CD8-positive, alpha-beta memory T cell (primary cell): ENCODE measurements at regions not wholly inside any gene's neighbourhood (a gene's known extent, or its start where the extent isn't known, plus 50 kb on each side); places are given as distances from the start of the nearest gene placed in this dataset.

Experiments used
- CTCF ChIA-PET: fragments of 350-600 bp; sonication (Branson Sonifier 250); formaldehyde crosslinking; loops from one replicate; lab custom pipeline; 2021; ENCODE audit warnings: antibody characterized with exemption; lab: Charles Lee
- POLR2A ChIA-PET: fragments of 350-600 bp; sonication (Branson Sonifier 250); formaldehyde crosslinking; loops from one replicate; lab custom pipeline; 2021; ENCODE audit warnings: antibody characterized with exemption; lab: Charles Lee
- DNase-seq, 5 donors: peaks; one replicate each; pipeline versions ENCODE4 v3.0.0 to v3.0.0-alpha.2; 2020 to 2022; ENCODE audit warnings: mixed read lengths in 1 of 5
- H3K27ac ChIP-seq: one replicate; pipeline ENCODE4 v1.7.0; 2013; ENCODE audit warnings: low read depth, mild to moderate bottlenecking, low read length, moderate library complexity
- H3K27me3 ChIP-seq: 2 replicates; pipeline ENCODE4 v1.7.0; 2013; ENCODE audit warnings: low read length, mild to moderate bottlenecking; ENCODE audit not compliant: insufficient read depth, poor library complexity, severe bottlenecking
- H3K36me3 ChIP-seq: 2 replicates; pipeline ENCODE4 v1.7.0; 2013; ENCODE audit warnings: mild to moderate bottlenecking, low read length, moderate library complexity; ENCODE audit not compliant: insufficient read depth
- H3K4me1 ChIP-seq: 2 replicates; pipeline ENCODE4 v1.7.0; 2013; ENCODE audit warnings: mild to moderate bottlenecking, low read length, moderate library complexity; ENCODE audit not compliant: insufficient read depth
- H3K4me3 ChIP-seq: 2 replicates; pipeline ENCODE4 v1.7.0; 2013; ENCODE audit warnings: mild to moderate bottlenecking, low read length
- H3K9me3 ChIP-seq: 2 replicates; pipeline ENCODE4 v1.7.0; 2013; ENCODE audit warnings: mild to moderate bottlenecking, low read length
- H3K27ac Mint-ChIP-seq, 8 donors: one replicate each; pipeline ENCODE4 v1.8.0; 2020 to 2021; ENCODE audit warnings: mixed read lengths in 8 of 8, mild to moderate bottlenecking in 6 of 8, inconsistent platforms in 3 of 8, moderate library complexity in 3 of 8
- H3K27me3 Mint-ChIP-seq, 2 donors: one replicate each; pipeline ENCODE4 v1.8.0; 2020 to 2021; ENCODE audit warnings: mixed read lengths in 2 of 2, mild to moderate bottlenecking in 1 of 2, moderate library complexity in 1 of 2
- H3K36me3 Mint-ChIP-seq, 3 donors: one replicate each; pipeline ENCODE4 v1.8.0; 2020 to 2021; ENCODE audit warnings: mixed read lengths in 3 of 3, inconsistent platforms in 1 of 3, mild to moderate bottlenecking in 1 of 3
- H3K4me1 Mint-ChIP-seq, 3 donors: one replicate each; pipeline ENCODE4 v1.8.0; 2020 to 2021; ENCODE audit warnings: mixed read lengths in 3 of 3, inconsistent platforms in 1 of 3, mild to moderate bottlenecking in 1 of 3
- H3K4me3 Mint-ChIP-seq, 7 donors: one replicate each; pipeline ENCODE4 v1.8.0; 2020 to 2021; ENCODE audit warnings: mixed read lengths in 7 of 7, mild to moderate bottlenecking in 6 of 7, moderate library complexity in 4 of 7, inconsistent platforms in 2 of 7
- H3K9me3 Mint-ChIP-seq, 5 donors: one replicate each; pipeline ENCODE4 v1.8.0; 2020 to 2022; ENCODE audit warnings: mixed read lengths in 5 of 5, mild to moderate bottlenecking in 3 of 5, moderate library complexity in 2 of 5, inconsistent platforms in 1 of 5

GRCh38 chr13:80284290-80284689, 56.6 kb downstream of the SPRY2 start:
- H3K4me3 ChIP-seq, result no peak overlapping the region
- Mint-ChIP-seq H3K27me3 (peaks cover 0 to 3% of the 10 kb centered on the region in 2 donors), H3K9me3 (peaks cover 0 to 9% (median 5%) of the 10 kb centered on the region in 5 donors), H3K4me3 (no peak overlapping the region), H3K27ac (no peak overlapping the region), H3K4me1 (no peaks in the 10 kb centered on the region), H3K36me3 (no peaks in the 10 kb centered on the region)
- no peaks in the 10 kb centered on the region for H3K27me3 ChIP-seq
- H3K27ac ChIP-seq, result no peak overlapping the region
- DNase-seq, result no peak
- H3K36me3 ChIP-seq, result no peaks in the 10 kb centered on the region
- no peaks in the 10 kb centered on the region for H3K9me3 ChIP-seq
- ChIA-PET CTCF (no interaction called here), POLR2A (no interaction called here)
- H3K4me1 ChIP-seq, result no peaks in the 10 kb centered on the region

- H3K27me3 ChIP-seq, result no peaks in the 10 kb centered on the region
- H3K36me3 Mint-ChIP-seq, result no peaks in the 10 kb centered on the region
- H3K4me3 Mint-ChIP-seq, result no peak overlapping the region
- DNase-seq, result no peak
- H3K36me3 ChIP-seq, result no peaks in the 10 kb centered on the region
- H3K27me3 Mint-ChIP-seq, result peaks cover 0 to 3% of the 10 kb centered on the region in 2 donors
- no peak overlapping the region for H3K4me3 ChIP-seq
- ChIA-PET POLR2A (no interaction called here), CTCF (no interaction called here)
- H3K9me3 ChIP-seq, result no peaks in the 10 kb centered on the region
- H3K4me1 ChIP-seq, result no peaks in the 10 kb centered on the region
- H3K9me3 Mint-ChIP-seq, result peaks cover 0 to 3% (median 2%) of the 10 kb centered on the region in 5 donors
- H3K27ac Mint-ChIP-seq, result no peak overlapping the region
- H3K4me1 Mint-ChIP-seq, result no peaks in the 10 kb centered on the region
- no peak overlapping the region for H3K27ac ChIP-seq
These were observed 62.2 kb downstream of the SPRY2 start for GRCh38 chr13:80278706-80279105.

GRCh38 chr13:80276371-80277289, 64.3 kb downstream of the SPRY2 start:
- H3K27me3 Mint-ChIP-seq, result no peaks in the 10 kb centered on the region
- H3K9me3 Mint-ChIP-seq, result peaks cover 0 to 1% (median 0%) of the 10 kb centered on the region in 5 donors
- H3K27ac ChIP-seq, result no peak overlapping the region
- no peaks in the 10 kb centered on the region for H3K27me3 ChIP-seq
- no peaks in the 10 kb centered on the region for H3K36me3 Mint-ChIP-seq
- ChIA-PET POLR2A (no interaction called here), CTCF (no interaction called here)
- no peak overlapping the region for H3K27ac Mint-ChIP-seq
- no peaks in the 10 kb centered on the region for H3K9me3 ChIP-seq
- no peaks in the 10 kb centered on the region for H3K4me1 Mint-ChIP-seq
- no peak overlapping the region for H3K4me3 Mint-ChIP-seq
- no peaks in the 10 kb centered on the region for H3K4me1 ChIP-seq
- no peak overlapping the region for H3K4me3 ChIP-seq
- H3K36me3 ChIP-seq, result no peaks in the 10 kb centered on the region
- DNase-seq, result no peak

GRCh38 chr13:80274643-80275042, 66.3 kb downstream of the SPRY2 start:
- Histone ChIP-seq H3K4me3 (no peak overlapping the region), H3K9me3 (no peaks in the 10 kb centered on the region), H3K27me3 (no peaks in the 10 kb centered on the region), H3K4me1 (no peaks in the 10 kb centered on the region), H3K27ac (no peak overlapping the region), H3K36me3 (no peaks in the 10 kb centered on the region)
- ChIA-PET POLR2A (no interaction called here), CTCF (no interaction called here)
- DNase-seq, result no peak
- Mint-ChIP-seq H3K4me1 (no peaks in the 10 kb centered on the region), H3K27ac (no peak overlapping the region), H3K9me3 (no peaks in the 10 kb centered on the region), H3K4me3 (no peak overlapping the region), H3K27me3 (no peaks in the 10 kb centered on the region), H3K36me3 (no peaks in the 10 kb centered on the region)

GRCh38 chr13:80273718-80274117, 67.2 kb downstream of the SPRY2 start:
- Mint-ChIP-seq H3K27ac (no peak overlapping the region), H3K4me1 (no peaks in the 10 kb centered on the region), H3K9me3 (no peaks in the 10 kb centered on the region), H3K36me3 (no peaks in the 10 kb centered on the region), H3K27me3 (no peaks in the 10 kb centered on the region), H3K4me3 (no peak overlapping the region)
- Histone ChIP-seq H3K9me3 (no peaks in the 10 kb centered on the region), H3K4me1 (no peaks in the 10 kb centered on the region), H3K27ac (no peak overlapping the region), H3K27me3 (no peaks in the 10 kb centered on the region), H3K36me3 (no peaks in the 10 kb centered on the region), H3K4me3 (no peak overlapping the region)
- ChIA-PET POLR2A (no interaction called here), CTCF (no interaction called here)
- DNase-seq, result no peak

GRCh38 chr13:80265348-80265747, 75.6 kb downstream of the SPRY2 start:
- ChIA-PET CTCF (no interaction called here), POLR2A (no interaction called here)
- no peak overlapping the region for H3K4me3 ChIP-seq
- Mint-ChIP-seq H3K36me3 (peaks cover 0 to 4% (median under 1%) of the 10 kb centered on the region in 3 donors), H3K9me3 (peaks cover 1 to 12% (median 3%) of the 10 kb centered on the region in 5 donors), H3K27me3 (peaks cover 0 to 2% of the 10 kb centered on the region in 2 donors), H3K4me1 (no peaks in the 10 kb centered on the region), H3K27ac (no peak overlapping the region), H3K4me3 (no peak overlapping the region)
- no peak overlapping the region for H3K27ac ChIP-seq
- H3K36me3 ChIP-seq, result no peaks in the 10 kb centered on the region
- no peaks in the 10 kb centered on the region for H3K27me3 ChIP-seq
- no peaks in the 10 kb centered on the region for H3K4me1 ChIP-seq
- no peaks in the 10 kb centered on the region for H3K9me3 ChIP-seq
- DNase-seq, result no peak

GRCh38 chr13:80263745-80264513, 77.0 kb downstream of the SPRY2 start:
- POLR2A ChIA-PET, result no interaction called here
- no peak overlapping the region for H3K27ac Mint-ChIP-seq
- Histone ChIP-seq H3K27me3 (no peaks in the 10 kb centered on the region), H3K4me3 (no peak overlapping the region), H3K9me3 (no peaks in the 10 kb centered on the region), H3K27ac (no peak overlapping the region), H3K36me3 (no peaks in the 10 kb centered on the region), H3K4me1 (no peaks in the 10 kb centered on the region)
- CTCF ChIA-PET, result no interaction called here
- H3K4me3 Mint-ChIP-seq, result no peak overlapping the region
- H3K36me3 Mint-ChIP-seq, result peaks cover 0 to 4% (median 2%) of the 10 kb centered on the region in 3 donors
- H3K4me1 Mint-ChIP-seq, result no peaks in the 10 kb centered on the region
- DNase-seq, result no peak
- H3K9me3 Mint-ChIP-seq, result peaks cover 1 to 12% (median 3%) of the 10 kb centered on the region in 5 donors
- peaks cover 0 to 2% of the 10 kb centered on the region in 2 donors for H3K27me3 Mint-ChIP-seq

- Histone ChIP-seq H3K4me3 (no peak overlapping the region), H3K27ac (no peak overlapping the region), H3K4me1 (no peaks in the 10 kb centered on the region), H3K36me3 (no peaks in the 10 kb centered on the region), H3K27me3 (no peaks in the 10 kb centered on the region), H3K9me3 (no peaks in the 10 kb centered on the region)
- Mint-ChIP-seq H3K27ac (no peak overlapping the region), H3K36me3 (peaks cover 0 to 4% (median 2%) of the 10 kb centered on the region in 3 donors), H3K4me1 (no peaks in the 10 kb centered on the region), H3K4me3 (no peak overlapping the region), H3K9me3 (peaks cover 1 to 12% (median 3%) of the 10 kb centered on the region in 5 donors), H3K27me3 (peaks cover 0 to 2% of the 10 kb centered on the region in 2 donors)
- CTCF ChIA-PET, result no interaction called here
- DNase-seq, result no peak
- POLR2A ChIA-PET, result no interaction called here
These were observed 78.8 kb downstream of the SPRY2 start for GRCh38 chr13:80262051-80262695.
